ACC112 (cell line): ENCODE measurements at regions not wholly inside any gene's neighbourhood (a gene's known extent, or its start where the extent isn't known, plus 50 kb on each side); places are given as distances from the start of the nearest gene placed in this dataset.

Experiments used
- H2AFZ ChIP-seq: fragments of 200-600 bp; sonication (generic); one replicate; pipeline ENCODE4 v1.6.0; 2017; ENCODE audit warnings: antibody characterized with exemption, low read length; ENCODE audit not compliant: unreplicated experiment
- H3K27ac ChIP-seq: fragments of 200-600 bp; sonication (generic); 2 replicates; pipeline ENCODE4 v1.5.1; 2014; ENCODE audit warnings: low read depth, mild to moderate bottlenecking, antibody characterized with exemption, low read length, moderate library complexity
- H3K27me3 ChIP-seq: fragments of 200-600 bp; sonication (generic); 2 replicates; pipeline ENCODE4 v1.6.1; 2014; ENCODE audit warnings: mild to moderate bottlenecking, antibody characterized with exemption, low read length, moderate library complexity, mixed read lengths; ENCODE audit not compliant: insufficient read depth
- H3K36me3 ChIP-seq: fragments of 200-600 bp; sonication (generic); 2 replicates; pipeline ENCODE4 v1.6.1; 2016; ENCODE audit warnings: mild to moderate bottlenecking, antibody characterized with exemption, low read length, moderate library complexity, mixed read lengths; ENCODE audit not compliant: insufficient read depth
- H3K4me1 ChIP-seq: fragments of 200-600 bp; sonication (generic); one replicate; pipeline ENCODE4 v1.6.1; 2016; ENCODE audit warnings: low read length, mixed read lengths; ENCODE audit not compliant: insufficient read depth, unreplicated experiment, control insufficient read depth
- H3K4me3 ChIP-seq: fragments of 200-600 bp; sonication (generic); 2 replicates; pipeline ENCODE4 v1.5.1; 2014; ENCODE audit warnings: mild to moderate bottlenecking, low read depth, low read length
- H3K79me2 ChIP-seq: fragments of 200-600 bp; sonication (generic); one replicate; pipeline ENCODE4 v1.6.0; 2016; ENCODE audit warnings: low read length; ENCODE audit not compliant: control insufficient read depth, unreplicated experiment, insufficient read depth

DNA sequence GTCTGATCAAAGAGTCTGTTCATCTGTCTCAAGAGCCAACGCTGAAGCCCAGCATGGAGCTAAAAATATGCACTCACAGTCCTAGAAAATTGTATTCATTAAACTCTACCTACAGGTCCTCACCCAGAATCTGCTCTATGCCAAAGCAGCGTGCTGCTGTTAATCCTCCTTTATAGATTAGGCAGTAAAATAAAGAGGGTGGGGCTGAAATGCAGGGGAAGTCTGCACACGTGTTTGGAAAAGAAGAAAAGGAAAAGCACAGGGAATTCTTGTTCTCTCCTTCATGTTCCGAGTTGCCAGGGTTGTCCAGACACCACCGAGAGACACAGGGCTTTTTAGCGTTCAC, 121.4 kb upstream of the TMEM161B start:
- Histone ChIP-seq H3K79me2 (no peaks in the 10 kb centered on the region), H3K36me3 (no peaks in the 10 kb centered on the region), H3K4me3 (no peak overlapping the region), H3K27ac (no peak overlapping the region), H3K27me3 (0 out of 2 replicates have a peak, but pooled peaks cover 4% of the 10 kb centered on the region), H2AFZ (no peak overlapping the region), H3K4me1 (no peaks in the 10 kb centered on the region)

DNA sequence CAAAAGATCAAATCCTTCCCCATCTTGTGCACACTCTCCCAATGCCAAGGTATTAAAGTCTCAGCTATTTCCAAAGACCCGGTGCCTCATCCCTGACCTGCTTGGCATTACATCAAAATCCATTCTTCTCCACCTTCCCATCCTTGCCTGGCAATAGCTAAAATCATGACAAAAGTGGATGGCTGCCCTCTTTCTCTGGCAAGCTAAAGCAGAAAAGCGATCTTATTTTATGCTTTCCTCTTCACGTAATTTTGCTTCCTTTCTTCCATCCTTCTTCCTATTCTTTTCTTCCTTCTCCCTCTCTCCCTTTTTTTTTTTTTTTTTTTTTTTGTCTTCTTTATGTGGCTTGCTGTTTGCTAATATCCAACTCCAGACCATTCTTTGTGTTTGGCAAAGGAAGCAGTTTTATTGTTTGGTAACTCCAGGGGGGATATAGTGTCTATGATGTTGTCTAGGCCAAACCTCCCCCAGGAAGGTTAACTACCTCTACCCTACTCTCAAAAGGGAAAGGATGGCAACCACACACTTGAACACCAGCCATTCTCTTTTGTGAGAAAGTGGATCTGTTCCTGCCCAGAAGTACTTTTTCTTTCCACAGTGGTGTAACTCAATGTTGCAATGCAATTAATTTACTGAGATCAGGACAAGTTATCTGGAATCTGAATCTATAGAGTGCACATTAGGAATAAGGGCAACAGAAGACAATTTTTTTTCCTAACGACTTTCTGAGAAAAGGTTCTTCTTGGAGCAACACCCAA, 120.9 kb upstream of the TMEM161B start:
- no peak overlapping the region for H2AFZ ChIP-seq
- H3K27me3 ChIP-seq, result 0 out of 2 replicates have a peak, but pooled peaks cover 4% of the 10 kb centered on the region
- no peaks in the 10 kb centered on the region for H3K79me2 ChIP-seq
- H3K27ac ChIP-seq, result no peak overlapping the region
- H3K36me3 ChIP-seq, result no peaks in the 10 kb centered on the region
- H3K4me3 ChIP-seq, result no peak overlapping the region
- no peaks in the 10 kb centered on the region for H3K4me1 ChIP-seq

DNA sequence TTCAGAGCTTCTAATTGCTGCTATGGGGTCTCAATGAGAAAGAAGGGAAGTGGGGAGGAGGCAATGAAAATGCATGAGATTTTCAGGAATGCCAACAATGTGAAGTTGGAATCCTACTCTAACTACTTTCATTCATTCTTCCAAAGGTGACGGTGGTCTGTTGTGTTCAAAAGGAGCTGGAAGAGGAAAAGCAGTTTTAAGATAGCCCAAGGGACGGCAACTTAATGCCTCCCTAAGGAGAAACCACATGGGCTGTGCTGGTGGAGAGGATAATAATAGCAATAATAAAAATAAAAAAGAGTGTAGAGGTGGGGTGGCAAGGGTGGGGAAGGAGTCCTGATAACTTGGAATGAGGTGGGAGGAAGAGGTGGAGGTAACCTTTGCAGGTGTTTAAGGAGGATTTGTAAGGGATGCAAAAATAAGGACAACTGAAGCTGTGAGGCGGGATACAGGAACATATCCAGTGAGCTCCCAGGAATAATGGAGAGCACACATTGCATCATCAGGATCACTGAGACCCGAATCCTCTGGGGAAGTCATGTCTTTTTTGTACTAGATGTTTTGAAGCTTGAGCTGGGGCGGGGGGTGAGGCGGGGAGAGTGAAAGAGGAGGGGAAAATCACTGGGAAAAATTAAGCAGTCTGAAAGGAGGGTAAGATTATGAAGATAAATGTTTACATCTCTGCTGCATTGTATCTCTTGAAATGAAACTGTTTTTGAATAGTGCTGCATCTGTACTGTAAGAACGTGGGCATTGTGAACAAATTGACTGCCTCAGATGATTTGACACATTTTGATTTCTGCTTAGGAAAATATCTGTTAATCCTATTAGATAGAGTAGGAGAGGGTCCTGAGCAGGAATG, 120.1 kb upstream of the TMEM161B start:
- Histone ChIP-seq H2AFZ (no peak overlapping the region), H3K36me3 (no peaks in the 10 kb centered on the region), H3K4me3 (no peak overlapping the region), H3K79me2 (no peaks in the 10 kb centered on the region), H3K27ac (no peak overlapping the region), H3K27me3 (0 out of 2 replicates have a peak, but pooled peaks cover 4% of the 10 kb centered on the region), H3K4me1 (no peaks in the 10 kb centered on the region)

GRCh38 chr5:88384886-88385285, 116.2 kb upstream of the TMEM161B start:
- Histone ChIP-seq H3K4me1 (no peaks in the 10 kb centered on the region), H3K36me3 (no peaks in the 10 kb centered on the region), H3K4me3 (no peak overlapping the region), H3K79me2 (no peaks in the 10 kb centered on the region), H2AFZ (no peak overlapping the region), H3K27ac (no peak overlapping the region), H3K27me3 (0 out of 2 replicates have a peak, but pooled peaks cover 4% of the 10 kb centered on the region)

- H3K36me3 ChIP-seq, result no peaks in the 10 kb centered on the region
- H3K27ac ChIP-seq, result no peak overlapping the region
- H3K4me1 ChIP-seq, result no peaks in the 10 kb centered on the region
- H2AFZ ChIP-seq, result no peak overlapping the region
- no peaks in the 10 kb centered on the region for H3K27me3 ChIP-seq
- no peaks in the 10 kb centered on the region for H3K79me2 ChIP-seq
- H3K4me3 ChIP-seq, result no peak overlapping the region
These were observed 111.7 kb upstream of the TMEM161B start for GRCh38 chr5:88380332-88380731.

DNA sequence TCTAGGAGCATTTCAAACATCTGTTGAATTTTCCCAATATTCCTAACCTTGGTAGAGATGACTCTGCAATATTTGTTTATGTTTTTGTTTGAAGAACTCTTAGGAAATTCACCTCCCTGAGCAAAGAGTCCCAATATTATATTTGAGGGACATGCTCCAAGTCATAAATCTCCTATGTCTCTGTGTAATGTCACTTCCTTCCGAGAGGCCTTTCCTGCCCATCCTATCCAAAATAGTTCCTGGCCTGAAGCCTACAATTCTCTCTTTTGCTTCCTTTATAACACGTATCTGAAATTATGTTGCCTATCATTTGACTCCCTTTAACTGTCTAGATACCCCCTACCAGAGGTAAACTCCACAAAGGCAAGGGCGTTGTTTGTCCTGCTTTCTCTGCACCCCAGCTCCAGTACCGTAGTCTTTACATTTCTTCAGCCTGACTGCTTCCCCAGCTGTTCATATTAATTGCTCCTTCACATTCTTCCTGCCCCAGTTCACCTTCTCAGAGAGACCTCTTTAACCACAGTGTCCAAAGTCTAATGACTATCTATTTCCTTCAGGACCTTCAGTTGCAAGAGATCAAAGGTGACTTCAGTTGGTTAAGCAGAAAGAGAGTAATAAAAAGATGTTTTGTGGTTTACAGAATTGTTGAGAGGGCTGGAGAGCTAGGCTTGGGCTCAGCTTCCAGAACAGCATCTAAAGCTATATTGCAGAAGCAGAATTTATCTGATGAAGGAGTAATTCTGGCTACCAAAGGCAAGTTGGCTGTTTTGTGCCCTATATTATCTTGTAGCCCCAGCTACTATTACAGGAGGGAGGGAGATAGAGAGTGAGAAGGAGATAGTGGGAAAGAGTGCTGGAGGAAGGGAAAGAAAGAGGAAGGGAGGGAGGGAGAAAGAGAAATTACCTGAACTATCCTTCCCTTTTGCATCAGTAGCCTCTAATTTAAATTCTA, 109.3 kb upstream of the TMEM161B start:
- Histone ChIP-seq H3K27me3 (0 out of 2 replicates have a peak, but pooled peaks cover 4% of the 10 kb centered on the region), H3K4me1 (no peaks in the 10 kb centered on the region), H2AFZ (no peak overlapping the region), H3K36me3 (no peaks in the 10 kb centered on the region), H3K4me3 (no peak overlapping the region), H3K27ac (no peak overlapping the region), H3K79me2 (no peaks in the 10 kb centered on the region)

DNA sequence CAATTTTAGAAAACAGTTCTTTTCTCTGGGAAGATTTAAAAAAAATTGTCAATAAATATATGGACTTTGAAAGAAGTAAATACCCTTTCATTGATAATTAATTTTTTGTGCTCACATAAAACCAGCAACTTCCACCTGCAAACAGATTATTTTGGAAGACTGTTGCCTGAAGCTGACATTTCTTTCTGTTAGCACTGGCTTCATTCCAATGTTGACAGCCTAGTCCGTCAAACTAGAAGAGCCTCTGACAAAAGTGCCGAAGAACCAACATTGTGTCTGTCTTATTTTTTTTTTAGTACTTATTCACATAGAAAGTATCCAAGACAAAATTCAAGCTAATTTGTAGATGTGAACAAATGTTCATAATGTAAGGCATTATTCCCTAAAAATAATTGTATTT, 108.6 kb upstream of the TMEM161B start:
- Histone ChIP-seq H3K79me2 (no peaks in the 10 kb centered on the region), H3K4me1 (no peaks in the 10 kb centered on the region), H3K4me3 (no peak overlapping the region), H3K27me3 (0 out of 2 replicates have a peak, but pooled peaks cover 4% of the 10 kb centered on the region), H2AFZ (no peak overlapping the region), H3K36me3 (no peaks in the 10 kb centered on the region), H3K27ac (no peak overlapping the region)

DNA sequence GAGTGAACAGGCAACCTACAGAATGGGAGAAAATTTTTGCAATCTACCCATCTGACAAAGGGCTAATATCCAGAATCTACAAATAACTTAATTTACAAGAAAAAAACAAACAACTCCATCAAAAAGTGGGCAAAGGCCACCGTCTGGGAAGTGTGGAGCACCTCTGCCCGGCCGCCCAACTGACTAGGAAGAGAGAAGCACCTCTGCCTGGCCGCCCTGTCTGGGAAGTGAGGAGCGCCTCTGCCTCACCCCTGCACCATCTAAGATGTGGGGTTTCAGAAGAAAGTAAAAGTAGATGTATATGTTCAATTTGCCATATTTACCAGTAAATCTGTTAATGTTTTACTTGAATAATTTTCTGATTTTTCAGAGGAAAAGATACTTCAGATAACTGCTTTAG, 108.1 kb upstream of the TMEM161B start:
- H3K27me3 ChIP-seq, result 0 out of 2 replicates have a peak, but pooled peaks cover 4% of the 10 kb centered on the region
- H3K4me1 ChIP-seq, result no peaks in the 10 kb centered on the region
- no peaks in the 10 kb centered on the region for H3K79me2 ChIP-seq
- H3K4me3 ChIP-seq, result no peak overlapping the region
- no peak overlapping the region for H2AFZ ChIP-seq
- H3K27ac ChIP-seq, result no peak overlapping the region
- no peaks in the 10 kb centered on the region for H3K36me3 ChIP-seq

- H3K4me1 ChIP-seq, result no peaks in the 10 kb centered on the region
- H3K4me3 ChIP-seq, result no peak overlapping the region
- H3K27ac ChIP-seq, result no peak overlapping the region
- H3K79me2 ChIP-seq, result no peaks in the 10 kb centered on the region
- no peaks in the 10 kb centered on the region for H3K36me3 ChIP-seq
- H3K27me3 ChIP-seq, result 0 out of 2 replicates have a peak, but pooled peaks cover 4% of the 10 kb centered on the region
- no peak overlapping the region for H2AFZ ChIP-seq
These were observed 105.7 kb upstream of the TMEM161B start for GRCh38 chr5:88374391-88374790.

DNA sequence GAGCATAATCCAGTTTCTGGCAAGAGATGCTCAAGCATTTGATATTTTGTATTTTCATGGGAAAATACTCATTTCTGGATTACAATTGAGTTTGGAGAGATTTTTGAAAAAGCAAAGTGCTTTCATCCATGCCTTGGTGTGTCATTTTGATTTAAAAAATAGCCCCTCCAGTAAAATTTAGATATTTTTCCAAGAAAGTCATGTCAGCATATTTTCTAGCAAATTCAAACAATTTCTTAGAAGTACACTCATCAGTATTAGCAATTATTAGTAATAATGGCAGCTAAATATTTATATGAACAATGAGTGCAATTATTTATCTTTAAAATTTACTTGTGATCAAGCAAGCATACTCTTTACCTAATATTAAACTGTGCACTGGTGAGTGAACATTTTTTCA, 102.2 kb upstream of the TMEM161B start:
- no peaks in the 10 kb centered on the region for H3K4me1 ChIP-seq
- no peak overlapping the region for H3K4me3 ChIP-seq
- H2AFZ ChIP-seq, result no peak overlapping the region
- H3K27me3 ChIP-seq, result 0 out of 2 replicates have a peak, but pooled peaks cover 4% of the 10 kb centered on the region
- H3K79me2 ChIP-seq, result no peaks in the 10 kb centered on the region
- H3K36me3 ChIP-seq, result no peaks in the 10 kb centered on the region
- no peak overlapping the region for H3K27ac ChIP-seq
